SK-N-SH (cell line): ENCODE measurements at regions not wholly inside any gene's neighbourhood (a gene's known extent, or its start where the extent isn't known, plus 50 kb on each side); places are given as distances from the start of the nearest gene placed in this dataset.

Experiments used
- CHD2 ChIP-seq: fragments of 150-350 bp; IDR thresholded peaks from 2 replicates; pipeline ENCODE4 v1.6.1; 2018; ENCODE audit warnings: low read length; ENCODE audit not compliant: partially characterized antibody
- CTCF ChIP-seq: fragments of 200-600 bp; sonication (generic); IDR thresholded peaks from 2 replicates; pipeline ENCODE4 v1.6.1; 2017; ENCODE audit warnings: antibody characterized with exemption, mild to moderate bottlenecking, moderate library complexity
- FOSL2 ChIP-seq: IDR thresholded peaks from 2 replicates; pipeline ENCODE4 v1.4.0; 2012; ENCODE audit warnings: low read depth, mild to moderate bottlenecking, moderate library complexity, borderline replicate concordance
- MXI1 ChIP-seq: IDR thresholded peaks from 2 replicates; pipeline ENCODE4 v1.6.1; 2012; ENCODE audit warnings: mild to moderate bottlenecking, low read depth, low read length, improper control_type of control experiment
- POLR2AphosphoS5 ChIP-seq: IDR thresholded peaks from 2 replicates; pipeline ENCODE4 v1.6.1; 2012; ENCODE audit warnings: low read depth, low read length
- RAD21 ChIP-seq: IDR thresholded peaks from 2 replicates; pipeline ENCODE4 v1.6.1; 2012; ENCODE audit warnings: mild to moderate bottlenecking, low read length
- RCOR1 ChIP-seq: fragments of 150-350 bp; IDR thresholded peaks from 2 replicates; pipeline ENCODE4 v1.6.1; 2017; ENCODE audit warnings: antibody characterized with exemption, low read length
- RFX5 ChIP-seq: IDR thresholded peaks from 2 replicates; pipeline ENCODE4 v1.6.1; 2012; ENCODE audit warnings: mild to moderate bottlenecking, improper control_type of control experiment, low read length
- TAF1 ChIP-seq: IDR thresholded peaks from 2 replicates; pipeline ENCODE4 v1.6.1; 2012; ENCODE audit warnings: low read depth, mild to moderate bottlenecking, low read length, moderate library complexity, borderline replicate concordance
- TF ChIP-seq, protein P1 (sequence below): IDR thresholded peaks from 2 replicates; pipeline ENCODE4 v1.4.0; 2012; ENCODE audit warnings: low read depth, borderline replicate concordance
- TF ChIP-seq, protein P2 (sequence below): IDR thresholded peaks from 2 replicates; pipeline ENCODE4 v1.6.1; 2012; ENCODE audit warnings: mild to moderate bottlenecking, low read depth, low read length, moderate library complexity
- TF ChIP-seq, protein P3 (sequence below): fragments of 150-350 bp; IDR thresholded peaks from 2 replicates; pipeline ENCODE4 v1.6.1; 2017; ENCODE audit warnings: antibody characterized with exemption, low read length, low read depth, borderline replicate concordance

GRCh38 chr11:100624346-100624745 is 62.7 kb upstream of the ARHGAP42 start:
- TF ChIP-seq POLR2AphosphoS5 (no peak), MXI1 (no peak), CTCF (no peak), RAD21 (no peak), TAF1 (no peak), CHD2 (no peak), RFX5 (no peak), FOSL2 (no peak), RCOR1 (no peak)
- TF ChIP-seq, protein P1, sequence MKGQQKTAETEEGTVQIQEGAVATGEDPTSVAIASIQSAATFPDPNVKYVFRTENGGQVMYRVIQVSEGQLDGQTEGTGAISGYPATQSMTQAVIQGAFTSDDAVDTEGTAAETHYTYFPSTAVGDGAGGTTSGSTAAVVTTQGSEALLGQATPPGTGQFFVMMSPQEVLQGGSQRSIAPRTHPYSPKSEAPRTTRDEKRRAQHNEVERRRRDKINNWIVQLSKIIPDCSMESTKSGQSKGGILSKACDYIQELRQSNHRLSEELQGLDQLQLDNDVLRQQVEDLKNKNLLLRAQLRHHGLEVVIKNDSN = no peak
- TF ChIP-seq, protein P2, sequence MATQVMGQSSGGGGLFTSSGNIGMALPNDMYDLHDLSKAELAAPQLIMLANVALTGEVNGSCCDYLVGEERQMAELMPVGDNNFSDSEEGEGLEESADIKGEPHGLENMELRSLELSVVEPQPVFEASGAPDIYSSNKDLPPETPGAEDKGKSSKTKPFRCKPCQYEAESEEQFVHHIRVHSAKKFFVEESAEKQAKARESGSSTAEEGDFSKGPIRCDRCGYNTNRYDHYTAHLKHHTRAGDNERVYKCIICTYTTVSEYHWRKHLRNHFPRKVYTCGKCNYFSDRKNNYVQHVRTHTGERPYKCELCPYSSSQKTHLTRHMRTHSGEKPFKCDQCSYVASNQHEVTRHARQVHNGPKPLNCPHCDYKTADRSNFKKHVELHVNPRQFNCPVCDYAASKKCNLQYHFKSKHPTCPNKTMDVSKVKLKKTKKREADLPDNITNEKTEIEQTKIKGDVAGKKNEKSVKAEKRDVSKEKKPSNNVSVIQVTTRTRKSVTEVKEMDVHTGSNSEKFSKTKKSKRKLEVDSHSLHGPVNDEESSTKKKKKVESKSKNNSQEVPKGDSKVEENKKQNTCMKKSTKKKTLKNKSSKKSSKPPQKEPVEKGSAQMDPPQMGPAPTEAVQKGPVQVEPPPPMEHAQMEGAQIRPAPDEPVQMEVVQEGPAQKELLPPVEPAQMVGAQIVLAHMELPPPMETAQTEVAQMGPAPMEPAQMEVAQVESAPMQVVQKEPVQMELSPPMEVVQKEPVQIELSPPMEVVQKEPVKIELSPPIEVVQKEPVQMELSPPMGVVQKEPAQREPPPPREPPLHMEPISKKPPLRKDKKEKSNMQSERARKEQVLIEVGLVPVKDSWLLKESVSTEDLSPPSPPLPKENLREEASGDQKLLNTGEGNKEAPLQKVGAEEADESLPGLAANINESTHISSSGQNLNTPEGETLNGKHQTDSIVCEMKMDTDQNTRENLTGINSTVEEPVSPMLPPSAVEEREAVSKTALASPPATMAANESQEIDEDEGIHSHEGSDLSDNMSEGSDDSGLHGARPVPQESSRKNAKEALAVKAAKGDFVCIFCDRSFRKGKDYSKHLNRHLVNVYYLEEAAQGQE = no peak
- TF ChIP-seq, protein P3, sequence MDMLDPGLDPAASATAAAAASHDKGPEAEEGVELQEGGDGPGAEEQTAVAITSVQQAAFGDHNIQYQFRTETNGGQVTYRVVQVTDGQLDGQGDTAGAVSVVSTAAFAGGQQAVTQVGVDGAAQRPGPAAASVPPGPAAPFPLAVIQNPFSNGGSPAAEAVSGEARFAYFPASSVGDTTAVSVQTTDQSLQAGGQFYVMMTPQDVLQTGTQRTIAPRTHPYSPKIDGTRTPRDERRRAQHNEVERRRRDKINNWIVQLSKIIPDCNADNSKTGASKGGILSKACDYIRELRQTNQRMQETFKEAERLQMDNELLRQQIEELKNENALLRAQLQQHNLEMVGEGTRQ = no peak
